Kasumi-1 (cell line): ENCODE measurements at regions not wholly inside any gene's neighbourhood (a gene's known extent, or its start where the extent isn't known, plus 50 kb on each side); places are given as distances from the start of the nearest gene placed in this dataset.
"Not testable (repeated sequence)": the region's sequence is repeated elsewhere in the genome, so short reads cannot be mapped to it uniquely, and the experiment has no call there.

Experiments used
- DNase-seq, 2 experiments: peaks; one replicate each; lab custom pipeline; 2025; lab: John Stamatoyannopoulos, UW

- DNase-seq = peak; percentile 56 to 80
Observed at GRCh38 chr7:124152859-124153692, 120.2 kb upstream of the TMEM229A start.

GRCh38 chr7:124137664-124138063 is 104.8 kb upstream of the TMEM229A start:
- no peak for DNase-seq

DNA sequence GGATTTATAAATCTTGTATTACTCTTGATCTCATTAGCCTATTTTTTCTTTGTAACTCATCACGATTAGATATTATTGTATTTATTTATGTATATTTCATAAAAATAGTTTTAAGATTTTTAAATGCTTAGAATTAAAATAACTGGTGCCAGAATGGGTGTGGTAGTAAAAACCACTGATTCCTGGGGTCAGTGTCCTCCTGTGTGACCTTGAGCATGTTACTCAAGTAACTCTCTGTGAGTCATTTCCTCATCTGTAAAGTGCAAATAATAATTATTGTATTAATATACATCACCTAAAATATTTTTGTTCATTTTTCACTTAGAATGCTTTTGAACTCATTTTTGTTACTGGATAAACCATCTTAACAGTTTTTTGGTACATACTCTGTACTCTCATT is 91.3 kb upstream of the TMEM229A start:
- DNase-seq = no peak

DNA sequence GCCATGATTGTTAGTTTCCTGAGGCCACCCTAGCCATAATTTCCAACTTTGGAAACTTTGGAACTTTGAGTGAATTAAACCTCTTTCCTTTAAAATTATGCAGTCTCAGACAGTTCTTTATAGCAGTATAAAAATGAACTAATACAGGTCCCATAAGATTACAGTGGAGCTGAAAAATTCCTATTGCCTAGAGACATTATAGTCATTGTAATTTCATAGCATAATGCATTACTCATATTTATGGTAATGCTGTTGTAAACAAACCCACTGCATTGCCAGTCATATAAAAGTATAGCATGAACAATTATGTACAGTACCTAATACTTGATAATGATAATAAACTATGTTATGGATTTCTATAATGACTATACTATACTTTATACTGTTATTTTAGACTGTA is 88.0 kb upstream of the TMEM229A start:
- no peak for DNase-seq

GRCh38 chr7:124113045-124113444 is 80.2 kb upstream of the TMEM229A start:
- DNase-seq = peak; percentile 16 to 18

- DNase-seq = no peak
Observed at GRCh38 chr7:124106575-124106974, 73.7 kb upstream of the TMEM229A start.

GRCh38 chr7:124101173-124101768 is 68.4 kb upstream of the TMEM229A start:
- DNase-seq = peak; percentile 39 to 48

GRCh38 chr7:124100190-124100589 is 67.3 kb upstream of the TMEM229A start:
- no peak for DNase-seq

DNA sequence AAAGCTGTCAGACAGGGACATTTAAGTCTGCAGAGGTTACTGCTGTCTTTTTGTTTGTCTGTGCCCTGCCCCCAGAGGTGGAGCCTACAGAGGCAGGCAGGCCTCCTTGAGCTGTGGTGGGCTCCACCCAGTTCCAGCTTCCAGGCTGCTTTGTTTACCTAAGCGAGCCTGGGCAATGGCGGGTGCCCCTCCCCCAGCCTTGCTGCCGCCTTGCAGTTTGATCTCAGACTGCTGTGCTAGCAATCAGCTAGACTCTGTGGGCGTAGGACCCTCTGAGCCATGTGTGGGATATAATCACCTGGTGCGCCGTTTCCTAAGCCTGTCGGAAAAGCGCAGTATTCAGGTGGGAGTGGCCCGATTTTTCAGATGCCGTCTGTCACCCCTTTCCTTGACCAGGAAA is 66.7 kb upstream of the TMEM229A start:
- not testable (repeated sequence) for DNase-seq

GRCh38 chr7:124089621-124090020 is 56.8 kb upstream of the TMEM229A start:
- no peak for DNase-seq

- no peak for DNase-seq
Observed at GRCh38 chr7:124088590-124088989, 55.7 kb upstream of the TMEM229A start.

DNA sequence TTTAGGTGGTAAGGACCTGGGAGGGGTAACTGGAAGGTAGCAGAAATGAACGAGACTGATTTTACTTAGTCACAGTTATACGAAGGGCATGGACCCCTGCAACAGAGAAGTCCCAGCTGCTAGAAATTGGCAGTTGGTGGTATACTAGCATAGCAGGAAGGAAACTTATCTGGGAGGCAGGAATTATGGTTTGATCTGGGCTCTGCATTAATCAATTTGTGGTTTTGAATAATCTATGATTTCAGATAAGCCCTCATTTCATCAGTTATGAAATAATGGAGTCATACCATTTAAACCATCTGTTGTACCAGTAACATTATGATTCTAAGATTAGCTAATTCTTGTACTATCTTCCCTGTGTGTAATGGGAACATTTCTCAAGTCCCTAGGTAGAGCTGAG is 54.0 kb upstream of the TMEM229A start:
- no peak for DNase-seq

DNA sequence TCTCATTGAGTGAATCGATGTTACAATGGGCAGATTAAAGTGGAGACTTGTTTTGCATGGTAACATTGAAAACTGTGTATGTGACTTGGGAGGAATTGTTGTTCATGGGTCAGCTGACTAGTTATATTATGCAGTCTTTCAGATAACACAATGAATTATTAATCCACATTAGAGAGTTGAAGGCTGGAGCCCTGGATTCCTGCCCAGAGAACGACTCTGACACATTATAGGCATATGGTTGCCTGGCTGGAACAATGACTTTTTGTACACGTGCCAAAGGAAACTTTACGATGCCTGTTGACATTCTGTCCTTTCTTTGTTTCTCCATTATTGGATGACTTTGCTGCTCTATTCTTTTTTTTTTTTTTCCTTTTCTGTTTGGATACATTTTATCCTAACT is 52.3 kb upstream of the TMEM229A start:
- no peak for DNase-seq

DNA sequence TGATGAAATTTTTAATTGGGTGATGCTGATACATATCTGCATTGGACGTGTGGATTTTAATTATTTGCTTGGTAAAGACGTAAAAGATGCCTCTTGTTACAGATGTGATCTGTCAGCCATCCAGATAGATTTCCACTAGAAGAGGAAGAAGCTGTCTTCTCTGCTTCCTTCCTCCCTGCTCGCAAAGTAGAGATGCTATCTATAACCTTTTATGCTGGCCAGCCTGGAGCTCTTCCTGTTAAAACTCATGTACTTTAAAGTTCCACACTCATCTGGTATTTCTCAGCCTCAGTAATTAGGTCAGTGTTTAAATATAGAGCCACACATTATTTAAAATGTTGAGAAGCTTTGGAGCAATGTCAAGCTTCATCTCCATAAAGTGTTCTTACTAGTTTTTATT is 51.2 kb upstream of the TMEM229A start:
- DNase-seq = peak; percentile 65 to 67
